ENCODE measurements at regions not wholly inside any gene's neighbourhood (a gene's known extent, or its start where the extent isn't known, plus 50 kb on each side); places are given as distances from the start of the nearest gene placed in this dataset.
A peak's percentile ranks its signal among the peaks of the same experiment; 100 is the strongest.

- TF ChIP-seq CTCF (IDR thresholded peaks at IDR 0.05; ENCODE audit: poor library complexity, severe bottlenecking): no peak
- DNase-seq (ENCODE audit: low spot score) (no peak), ATAC-seq (ENCODE audit: low read depth) (no peak)
- H3K27me3 ChIP-seq (ENCODE audit: insufficient read depth, poor library complexity, severe bottlenecking): no peaks in the 10 kb centered on the region
- H3K9me3 ChIP-seq (ENCODE audit: severe bottlenecking): no peaks in the 10 kb centered on the region
- H3K4me3 ChIP-seq (ENCODE audit: severe bottlenecking): no peak overlapping the region
- H3K27ac ChIP-seq (ENCODE audit: poor library complexity, severe bottlenecking): peak overlapping the region; percentile 34
- H3K4me1 ChIP-seq (ENCODE audit: insufficient read depth, poor library complexity, severe bottlenecking): peaks cover 25% of the 10 kb centered on the region
- no peaks in the 10 kb centered on the region for H3K36me3 ChIP-seq (ENCODE audit: low read depth)
Measured at GRCh38 chr2:64780041-64780440, 126.3 kb upstream of the SERTAD2 start.

GRCh38 chr2:64781711-64782390 lies 128.1 kb upstream of the SERTAD2 start:
- Histone ChIP-seq H3K27me3 (ENCODE audit: insufficient read depth, poor library complexity, severe bottlenecking) (no peaks in the 10 kb centered on the region), H3K4me1 (ENCODE audit: insufficient read depth, poor library complexity, severe bottlenecking) (peaks cover 26% of the 10 kb centered on the region), H3K27ac (ENCODE audit: poor library complexity, severe bottlenecking) (no peak overlapping the region), H3K9me3 (ENCODE audit: severe bottlenecking) (no peaks in the 10 kb centered on the region), H3K4me3 (ENCODE audit: severe bottlenecking) (no peak overlapping the region), H3K36me3 (ENCODE audit: low read depth) (no peaks in the 10 kb centered on the region)
- no peak for TF ChIP-seq CTCF (IDR thresholded peaks at IDR 0.05; ENCODE audit: poor library complexity, severe bottlenecking)
- ATAC-seq (ENCODE audit: low read depth) (peak; percentile 39; the same call in 2 of the 3 replicates), DNase-seq (ENCODE audit: low spot score) (no peak)

DNA sequence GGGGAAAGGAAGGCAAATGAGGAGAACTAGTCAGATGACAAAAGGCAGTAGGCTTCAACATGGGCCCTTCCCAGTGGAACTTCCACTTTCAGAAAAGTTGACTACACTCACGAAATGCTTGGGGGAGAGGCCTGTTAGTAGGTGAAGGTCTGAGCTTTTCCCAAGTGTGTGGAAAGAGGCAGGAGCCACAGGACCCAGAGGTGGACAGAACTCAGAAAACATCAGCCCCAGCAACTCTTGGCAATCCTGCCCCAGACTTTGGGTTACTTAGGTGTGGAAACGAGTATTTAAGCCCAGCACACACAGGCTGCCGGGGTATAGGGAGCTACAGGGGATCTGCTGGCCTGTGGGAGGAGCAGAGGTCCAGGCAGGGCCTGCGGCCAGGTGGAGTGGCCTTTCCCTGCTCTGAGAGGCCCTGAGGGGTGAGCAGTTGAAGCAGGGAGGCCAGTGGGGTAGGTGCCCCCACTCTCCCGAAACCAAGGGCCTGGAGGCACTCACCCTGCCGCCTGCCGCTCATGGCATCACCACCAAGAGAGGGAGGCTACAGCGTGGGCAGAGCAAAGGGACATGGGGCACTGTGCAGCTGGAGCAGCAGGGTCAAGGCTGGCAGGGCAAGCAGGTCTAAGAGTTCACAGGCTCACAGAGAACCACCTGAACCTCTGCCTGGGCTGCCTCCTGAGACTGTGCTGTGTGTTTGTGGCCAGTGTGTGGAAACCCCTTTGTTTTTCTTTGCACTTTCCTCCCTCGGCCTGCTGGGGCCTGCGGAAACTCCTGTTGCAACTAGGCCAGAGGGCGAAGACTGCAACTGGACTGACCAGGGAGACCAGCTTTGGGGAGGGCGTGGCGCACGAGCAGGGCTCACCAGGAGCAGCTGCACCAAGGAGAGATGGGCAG lies 130.7 kb upstream of the SERTAD2 start:
- TF ChIP-seq CTCF (IDR thresholded peaks at IDR 0.05; ENCODE audit: poor library complexity, severe bottlenecking): no peak
- ATAC-seq (ENCODE audit: low read depth): peak; percentile 76

DNA sequence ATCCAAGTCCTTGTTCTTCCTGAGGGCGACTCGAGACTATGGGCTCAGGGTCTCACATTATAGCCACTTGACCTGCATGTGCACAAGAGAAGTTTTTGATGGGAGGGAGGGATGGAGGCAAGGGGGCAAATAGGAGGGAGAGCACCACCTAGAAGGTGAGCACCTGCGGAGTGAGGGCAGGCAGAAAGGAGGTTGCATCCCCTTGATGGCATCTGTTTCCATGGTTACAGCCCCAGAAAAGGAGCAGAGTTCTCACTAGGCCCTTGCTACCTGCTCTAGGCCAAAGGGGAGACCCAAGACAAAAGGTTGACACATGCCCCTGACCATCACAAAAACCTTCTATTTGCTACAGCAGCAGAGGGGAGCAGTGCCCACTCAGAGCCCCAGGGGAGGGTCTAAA lies 131.5 kb upstream of the SERTAD2 start:
- Histone ChIP-seq H3K4me1 (ENCODE audit: insufficient read depth, poor library complexity, severe bottlenecking) (peaks cover 16% of the 10 kb centered on the region), H3K27ac (ENCODE audit: poor library complexity, severe bottlenecking) (no peak overlapping the region), H3K27me3 (ENCODE audit: insufficient read depth, poor library complexity, severe bottlenecking) (no peaks in the 10 kb centered on the region), H3K9me3 (ENCODE audit: severe bottlenecking) (no peaks in the 10 kb centered on the region), H3K36me3 (ENCODE audit: low read depth) (no peaks in the 10 kb centered on the region), H3K4me3 (ENCODE audit: severe bottlenecking) (no peak overlapping the region)
- ATAC-seq (ENCODE audit: low read depth) (no peak), DNase-seq (ENCODE audit: low spot score) (no peak)
- TF ChIP-seq CTCF (IDR thresholded peaks at IDR 0.05; ENCODE audit: poor library complexity, severe bottlenecking): no peak

More for the DNA sequence above, 130.7 kb upstream of the SERTAD2 start:
- Histone ChIP-seq H3K4me1 (ENCODE audit: insufficient read depth, poor library complexity, severe bottlenecking) (peaks cover 21% of the 10 kb centered on the region), H3K27me3 (ENCODE audit: insufficient read depth, poor library complexity, severe bottlenecking) (no peaks in the 10 kb centered on the region), H3K4me3 (ENCODE audit: severe bottlenecking) (no peak overlapping the region), H3K36me3 (ENCODE audit: low read depth) (no peaks in the 10 kb centered on the region), H3K9me3 (ENCODE audit: severe bottlenecking) (no peaks in the 10 kb centered on the region), H3K27ac (ENCODE audit: poor library complexity, severe bottlenecking) (no peak overlapping the region)
- DNase-seq (ENCODE audit: low spot score): no peak
